ENCODE measurements at regions not wholly inside any gene's neighbourhood (a gene's known extent, or its start where the extent isn't known, plus 50 kb on each side); places are given as distances from the start of the nearest gene placed in this dataset.

DNA sequence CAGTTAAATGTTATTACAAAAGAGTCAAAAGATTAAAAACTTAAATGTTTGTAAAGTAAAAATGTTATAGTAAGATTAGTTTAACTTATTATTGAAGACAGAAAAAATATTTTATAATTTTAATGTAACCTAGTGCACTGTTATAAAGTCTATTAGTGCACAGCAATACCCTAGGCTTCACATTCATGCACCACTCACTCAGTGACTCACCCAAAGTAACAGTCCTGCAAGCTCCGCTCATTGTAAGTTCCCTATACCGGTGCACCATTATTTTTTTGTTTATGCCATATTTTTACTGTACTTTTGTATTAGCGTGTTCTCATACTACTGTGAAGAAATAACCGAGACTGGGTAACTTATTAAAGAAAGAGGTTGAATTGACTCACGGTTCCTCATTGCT is 759.7 kb upstream of the CDH7 start:
- TF ChIP-seq, protein P1, sequence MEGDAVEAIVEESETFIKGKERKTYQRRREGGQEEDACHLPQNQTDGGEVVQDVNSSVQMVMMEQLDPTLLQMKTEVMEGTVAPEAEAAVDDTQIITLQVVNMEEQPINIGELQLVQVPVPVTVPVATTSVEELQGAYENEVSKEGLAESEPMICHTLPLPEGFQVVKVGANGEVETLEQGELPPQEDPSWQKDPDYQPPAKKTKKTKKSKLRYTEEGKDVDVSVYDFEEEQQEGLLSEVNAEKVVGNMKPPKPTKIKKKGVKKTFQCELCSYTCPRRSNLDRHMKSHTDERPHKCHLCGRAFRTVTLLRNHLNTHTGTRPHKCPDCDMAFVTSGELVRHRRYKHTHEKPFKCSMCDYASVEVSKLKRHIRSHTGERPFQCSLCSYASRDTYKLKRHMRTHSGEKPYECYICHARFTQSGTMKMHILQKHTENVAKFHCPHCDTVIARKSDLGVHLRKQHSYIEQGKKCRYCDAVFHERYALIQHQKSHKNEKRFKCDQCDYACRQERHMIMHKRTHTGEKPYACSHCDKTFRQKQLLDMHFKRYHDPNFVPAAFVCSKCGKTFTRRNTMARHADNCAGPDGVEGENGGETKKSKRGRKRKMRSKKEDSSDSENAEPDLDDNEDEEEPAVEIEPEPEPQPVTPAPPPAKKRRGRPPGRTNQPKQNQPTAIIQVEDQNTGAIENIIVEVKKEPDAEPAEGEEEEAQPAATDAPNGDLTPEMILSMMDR (IDR thresholded peaks at IDR 0.05): no peak
- TF ChIP-seq POLR2A (IDR thresholded peaks at IDR 0.05): no peak

All from Peyer's patch (tissue), 4 donors.